Type B pancreatic cell (in vitro differentiated cells): ENCODE measurements at regions not wholly inside any gene's neighbourhood (a gene's known extent, or its start where the extent isn't known, plus 50 kb on each side); places are given as distances from the start of the nearest gene placed in this dataset.

Experiments used
- DNase-seq: peaks from one replicate; pipeline ENCODE4 v3.0.0; 2021; ENCODE audit warnings: mixed read lengths; ENCODE audit not compliant: unreplicated experiment; ENCODE audit errors: extremely low spot score
- H3K27ac Mint-ChIP-seq: 2 replicates; pipeline ENCODE4 v1.8.0; 2021; ENCODE audit warnings: mild to moderate bottlenecking, mixed read lengths
- H3K27me3 Mint-ChIP-seq: 2 replicates; pipeline ENCODE4 v1.8.0; 2021; ENCODE audit warnings: mixed read lengths
- H3K36me3 Mint-ChIP-seq: 2 replicates; pipeline ENCODE4 v1.8.0; 2021; ENCODE audit warnings: mixed read lengths
- H3K4me1 Mint-ChIP-seq: one replicate; pipeline ENCODE4 v1.8.0; 2021; ENCODE audit warnings: mixed read lengths; ENCODE audit not compliant: unreplicated experiment
- H3K4me3 Mint-ChIP-seq: 2 replicates; pipeline ENCODE4 v1.8.0; 2021; ENCODE audit warnings: mild to moderate bottlenecking, mixed read lengths
- H3K9me3 Mint-ChIP-seq: 2 replicates; pipeline ENCODE4 v1.8.0; 2021; ENCODE audit warnings: mixed read lengths
- TF ChIP-seq, protein P1 (sequence below): fragments of 200-600 bp; sonication (generic); conservative IDR thresholded peaks from 2 replicates; pipeline ENCODE4 v1.5.0; 2021; ENCODE audit warnings: antibody characterized with exemption, mild to moderate bottlenecking

DNA sequence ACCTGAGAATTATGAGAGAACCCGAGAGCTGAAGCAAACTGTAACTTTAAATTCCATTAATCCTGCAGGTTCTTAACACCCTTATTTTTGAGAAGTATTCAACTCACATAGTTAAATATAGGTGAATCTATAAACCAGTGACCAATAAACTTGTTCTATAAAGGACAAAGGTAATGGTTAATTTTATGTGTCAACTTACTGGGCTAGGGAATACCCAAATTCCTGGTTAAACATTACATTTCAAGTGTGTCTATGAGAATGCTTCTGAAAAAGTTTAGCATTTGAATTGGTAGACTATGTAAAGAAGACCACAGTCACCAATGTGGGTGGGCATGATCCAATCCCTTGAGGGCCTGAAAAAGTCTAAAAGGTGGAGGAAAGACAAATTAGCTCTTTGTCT, 99.1 kb downstream of the KCNJ2 start:
- H3K27me3 Mint-ChIP-seq, result no peaks in the 10 kb centered on the region
- no peak for DNase-seq
- TF ChIP-seq, protein P1, sequence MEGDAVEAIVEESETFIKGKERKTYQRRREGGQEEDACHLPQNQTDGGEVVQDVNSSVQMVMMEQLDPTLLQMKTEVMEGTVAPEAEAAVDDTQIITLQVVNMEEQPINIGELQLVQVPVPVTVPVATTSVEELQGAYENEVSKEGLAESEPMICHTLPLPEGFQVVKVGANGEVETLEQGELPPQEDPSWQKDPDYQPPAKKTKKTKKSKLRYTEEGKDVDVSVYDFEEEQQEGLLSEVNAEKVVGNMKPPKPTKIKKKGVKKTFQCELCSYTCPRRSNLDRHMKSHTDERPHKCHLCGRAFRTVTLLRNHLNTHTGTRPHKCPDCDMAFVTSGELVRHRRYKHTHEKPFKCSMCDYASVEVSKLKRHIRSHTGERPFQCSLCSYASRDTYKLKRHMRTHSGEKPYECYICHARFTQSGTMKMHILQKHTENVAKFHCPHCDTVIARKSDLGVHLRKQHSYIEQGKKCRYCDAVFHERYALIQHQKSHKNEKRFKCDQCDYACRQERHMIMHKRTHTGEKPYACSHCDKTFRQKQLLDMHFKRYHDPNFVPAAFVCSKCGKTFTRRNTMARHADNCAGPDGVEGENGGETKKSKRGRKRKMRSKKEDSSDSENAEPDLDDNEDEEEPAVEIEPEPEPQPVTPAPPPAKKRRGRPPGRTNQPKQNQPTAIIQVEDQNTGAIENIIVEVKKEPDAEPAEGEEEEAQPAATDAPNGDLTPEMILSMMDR, result no peak
- H3K27ac Mint-ChIP-seq, result no peak overlapping the region
- H3K9me3 Mint-ChIP-seq, result no peaks in the 10 kb centered on the region
- no peaks in the 10 kb centered on the region for H3K4me1 Mint-ChIP-seq
- no peak overlapping the region for H3K4me3 Mint-ChIP-seq
- no peaks in the 10 kb centered on the region for H3K36me3 Mint-ChIP-seq

DNA sequence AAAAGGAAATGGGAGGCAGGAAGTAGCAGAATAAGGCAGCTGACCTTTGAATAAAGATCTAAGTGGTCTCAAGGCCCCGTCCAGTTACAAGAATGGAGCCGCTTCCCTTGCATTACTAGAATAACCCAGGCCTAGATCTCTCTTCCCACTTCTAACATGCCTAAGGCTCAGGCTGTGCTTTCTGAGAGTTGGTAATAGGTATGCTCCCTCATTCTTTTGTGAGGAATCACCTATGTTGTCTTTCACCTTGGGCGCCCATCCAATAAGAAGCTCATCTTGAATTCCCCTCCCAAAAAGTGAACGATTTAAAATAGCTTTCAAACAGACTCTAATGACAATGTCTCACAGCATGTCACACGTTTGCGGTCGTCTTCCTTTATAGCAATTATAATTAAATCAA, 101.2 kb downstream of the KCNJ2 start:
- no peaks in the 10 kb centered on the region for H3K36me3 Mint-ChIP-seq
- no peak overlapping the region for H3K4me3 Mint-ChIP-seq
- TF ChIP-seq, protein P1, result no peak
- H3K9me3 Mint-ChIP-seq, result no peaks in the 10 kb centered on the region
- H3K27ac Mint-ChIP-seq, result no peak overlapping the region
- DNase-seq, result no peak
- H3K27me3 Mint-ChIP-seq, result no peaks in the 10 kb centered on the region
- H3K4me1 Mint-ChIP-seq, result no peaks in the 10 kb centered on the region

DNA sequence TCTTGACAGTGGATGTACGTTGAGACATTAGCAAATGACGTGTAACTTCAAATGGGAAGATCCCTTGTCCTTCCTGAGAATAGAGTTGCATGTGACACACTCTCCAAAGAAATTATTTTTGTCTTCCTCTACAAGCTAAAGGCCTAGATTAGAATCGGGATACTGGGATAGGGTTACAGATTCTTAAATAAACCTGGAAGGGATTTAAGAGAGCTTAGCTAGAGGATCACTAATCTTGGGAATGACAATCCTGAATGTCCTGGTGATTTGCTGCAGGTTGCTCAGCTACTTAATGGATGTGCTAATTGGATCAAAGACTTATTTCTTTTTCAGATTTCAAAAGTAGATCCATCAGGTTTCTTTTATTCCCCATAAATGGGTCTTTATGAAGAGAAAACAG, 101.9 kb downstream of the KCNJ2 start:
- H3K36me3 Mint-ChIP-seq, result no peaks in the 10 kb centered on the region
- H3K9me3 Mint-ChIP-seq, result no peaks in the 10 kb centered on the region
- TF ChIP-seq, protein P1, result no peak
- H3K4me1 Mint-ChIP-seq, result no peaks in the 10 kb centered on the region
- no peaks in the 10 kb centered on the region for H3K27me3 Mint-ChIP-seq
- DNase-seq, result no peak
- no peak overlapping the region for H3K4me3 Mint-ChIP-seq
- H3K27ac Mint-ChIP-seq, result no peak overlapping the region

DNA sequence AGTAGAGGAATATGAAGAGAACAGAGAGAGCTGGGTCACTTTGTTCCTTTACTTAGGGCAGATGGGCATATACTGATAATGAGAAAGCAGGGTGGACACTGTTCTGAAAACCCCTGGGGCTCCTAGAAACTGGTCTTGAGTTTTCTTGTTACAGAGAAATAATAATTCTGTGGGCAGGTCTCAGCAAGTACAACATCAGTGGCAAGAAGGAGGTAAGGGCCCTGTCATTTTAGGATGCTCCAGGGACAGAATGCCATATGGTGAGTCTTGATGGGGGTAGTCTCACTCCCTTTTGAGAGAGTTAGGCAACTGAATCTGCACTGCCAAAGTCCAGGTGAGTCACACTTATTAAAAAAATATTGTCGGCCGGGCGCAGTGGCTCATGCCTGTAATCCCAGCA, 102.3 kb downstream of the KCNJ2 start:
- H3K27ac Mint-ChIP-seq, result no peak overlapping the region
- H3K27me3 Mint-ChIP-seq, result no peaks in the 10 kb centered on the region
- H3K9me3 Mint-ChIP-seq, result no peaks in the 10 kb centered on the region
- DNase-seq, result no peak
- no peaks in the 10 kb centered on the region for H3K4me1 Mint-ChIP-seq
- TF ChIP-seq, protein P1, result no peak
- H3K4me3 Mint-ChIP-seq, result no peak overlapping the region
- H3K36me3 Mint-ChIP-seq, result no peaks in the 10 kb centered on the region

DNA sequence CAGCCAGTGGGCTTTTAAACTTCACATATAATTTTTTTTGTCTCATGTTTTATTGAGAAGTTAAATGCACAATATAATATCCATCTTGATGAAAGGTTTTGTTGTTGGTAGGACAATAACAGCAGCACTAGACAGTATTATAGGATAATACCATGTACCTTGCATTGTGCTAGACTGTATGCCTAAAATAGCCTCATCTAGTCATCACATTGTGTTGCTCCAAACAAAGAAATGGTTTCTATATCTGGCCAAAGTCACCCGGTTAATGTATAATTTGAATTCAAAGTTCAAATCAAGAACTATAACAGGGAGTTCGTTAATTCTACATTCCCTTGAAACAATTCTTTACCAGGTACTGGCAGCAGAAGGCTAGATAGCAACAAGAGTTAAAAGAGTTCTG, 104.9 kb downstream of the KCNJ2 start:
- no peak overlapping the region for H3K27ac Mint-ChIP-seq
- no peaks in the 10 kb centered on the region for H3K36me3 Mint-ChIP-seq
- DNase-seq, result no peak
- no peaks in the 10 kb centered on the region for H3K9me3 Mint-ChIP-seq
- no peaks in the 10 kb centered on the region for H3K27me3 Mint-ChIP-seq
- TF ChIP-seq, protein P1, result no peak
- no peak overlapping the region for H3K4me3 Mint-ChIP-seq
- peaks cover 5% of the 10 kb centered on the region for H3K4me1 Mint-ChIP-seq

GRCh38 chr17:70276906-70277305, 107.6 kb downstream of the KCNJ2 start:
- H3K27me3 Mint-ChIP-seq, result no peaks in the 10 kb centered on the region
- peaks cover 5% of the 10 kb centered on the region for H3K4me1 Mint-ChIP-seq
- H3K27ac Mint-ChIP-seq, result no peak overlapping the region
- DNase-seq, result no peak
- no peaks in the 10 kb centered on the region for H3K36me3 Mint-ChIP-seq
- no peak overlapping the region for H3K4me3 Mint-ChIP-seq
- H3K9me3 Mint-ChIP-seq, result no peaks in the 10 kb centered on the region
- TF ChIP-seq, protein P1, result no peak
